ENCODE measurements at regions not wholly inside any gene's neighbourhood (a gene's known extent, or its start where the extent isn't known, plus 50 kb on each side); places are given as distances from the start of the nearest gene placed in this dataset.
"Not testable (repeated sequence)": the region's sequence is repeated elsewhere in the genome, so short reads cannot be mapped to it uniquely, and the experiment has no call there.

DNA sequence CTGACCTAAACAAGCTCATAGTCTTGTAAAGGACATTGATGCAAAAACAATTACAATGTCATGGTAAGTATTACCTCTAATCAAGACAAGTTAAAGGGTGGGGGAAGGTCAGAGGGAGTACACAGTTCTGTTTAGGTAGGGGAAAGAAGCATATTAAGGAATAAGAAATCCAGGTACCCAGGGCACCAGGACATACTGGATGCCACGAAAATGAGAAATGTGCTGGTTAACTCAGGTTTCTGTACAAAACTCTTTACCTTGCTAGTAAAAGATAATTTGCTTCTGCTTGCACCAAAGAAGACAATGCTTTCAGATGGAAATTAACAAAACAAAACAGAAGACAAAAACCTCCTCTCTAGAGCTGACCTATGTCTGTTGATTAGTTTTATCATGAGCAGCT lies 70.7 kb upstream of the MED13 start:
- TF ChIP-seq POLR2A (IDR thresholded peaks at IDR 0.05) = no peak
- TF ChIP-seq, protein P1, sequence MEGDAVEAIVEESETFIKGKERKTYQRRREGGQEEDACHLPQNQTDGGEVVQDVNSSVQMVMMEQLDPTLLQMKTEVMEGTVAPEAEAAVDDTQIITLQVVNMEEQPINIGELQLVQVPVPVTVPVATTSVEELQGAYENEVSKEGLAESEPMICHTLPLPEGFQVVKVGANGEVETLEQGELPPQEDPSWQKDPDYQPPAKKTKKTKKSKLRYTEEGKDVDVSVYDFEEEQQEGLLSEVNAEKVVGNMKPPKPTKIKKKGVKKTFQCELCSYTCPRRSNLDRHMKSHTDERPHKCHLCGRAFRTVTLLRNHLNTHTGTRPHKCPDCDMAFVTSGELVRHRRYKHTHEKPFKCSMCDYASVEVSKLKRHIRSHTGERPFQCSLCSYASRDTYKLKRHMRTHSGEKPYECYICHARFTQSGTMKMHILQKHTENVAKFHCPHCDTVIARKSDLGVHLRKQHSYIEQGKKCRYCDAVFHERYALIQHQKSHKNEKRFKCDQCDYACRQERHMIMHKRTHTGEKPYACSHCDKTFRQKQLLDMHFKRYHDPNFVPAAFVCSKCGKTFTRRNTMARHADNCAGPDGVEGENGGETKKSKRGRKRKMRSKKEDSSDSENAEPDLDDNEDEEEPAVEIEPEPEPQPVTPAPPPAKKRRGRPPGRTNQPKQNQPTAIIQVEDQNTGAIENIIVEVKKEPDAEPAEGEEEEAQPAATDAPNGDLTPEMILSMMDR (IDR thresholded peaks at IDR 0.05) = no peak
- no peak overlapping the region for H3K27ac ChIP-seq
- H3K27me3 ChIP-seq = no peaks in the 10 kb centered on the region
- H3K4me1 ChIP-seq = peaks cover 0 to 11% (median 0%) of the 10 kb centered on the region in 4 donors
- no peaks in the 10 kb centered on the region for H3K36me3 ChIP-seq
- no peak overlapping the region for H3K4me3 ChIP-seq
- H3K9me3 ChIP-seq = no peaks in the 10 kb centered on the region
- DNase-seq = no peak

GRCh38 chr17:62135096-62135495 lies 70.0 kb upstream of the MED13 start:
- not testable (repeated sequence) for DNase-seq, H3K27me3 ChIP-seq, H3K27ac ChIP-seq, H3K36me3 ChIP-seq, H3K4me3 ChIP-seq, H3K9me3 ChIP-seq
- H3K4me1 ChIP-seq = peaks cover 0 to 11% (median 0%) of the 10 kb centered on the region in 4 donors

DNA sequence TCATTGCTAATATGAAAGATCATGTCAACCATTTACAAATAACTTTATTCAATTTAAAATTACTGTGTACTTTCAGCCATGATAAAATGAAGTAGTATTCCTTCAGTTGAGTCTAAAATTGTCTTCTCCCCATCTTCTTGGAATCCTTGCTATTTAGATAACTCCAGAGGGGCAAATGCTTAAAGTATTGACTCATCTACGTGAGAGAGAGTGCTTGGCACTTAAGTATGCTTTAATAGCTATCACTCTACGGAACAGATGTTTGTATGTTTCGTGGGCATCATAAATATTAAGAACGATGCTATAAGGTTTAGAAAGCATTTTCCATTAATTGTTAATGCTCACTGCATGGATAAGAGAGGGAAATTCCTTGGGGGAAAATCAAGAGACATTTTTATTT lies 69.3 kb upstream of the MED13 start:
- H3K27ac ChIP-seq = no peak overlapping the region
- H3K4me3 ChIP-seq = no peak overlapping the region
- TF ChIP-seq, protein P1 (IDR thresholded peaks at IDR 0.05) = no peak
- no peak for TF ChIP-seq POLR2A (IDR thresholded peaks at IDR 0.05)
- no peak for DNase-seq
- H3K36me3 ChIP-seq = no peaks in the 10 kb centered on the region
- H3K4me1 ChIP-seq = peaks cover 0 to 11% (median 0%) of the 10 kb centered on the region in 4 donors
- no peaks in the 10 kb centered on the region for H3K9me3 ChIP-seq
- H3K27me3 ChIP-seq = no peaks in the 10 kb centered on the region

- H3K27me3 ChIP-seq, H3K4me3 ChIP-seq, DNase-seq: not testable (repeated sequence)
Observed at GRCh38 chr17:62131271-62131670, 66.2 kb upstream of the MED13 start.

DNA sequence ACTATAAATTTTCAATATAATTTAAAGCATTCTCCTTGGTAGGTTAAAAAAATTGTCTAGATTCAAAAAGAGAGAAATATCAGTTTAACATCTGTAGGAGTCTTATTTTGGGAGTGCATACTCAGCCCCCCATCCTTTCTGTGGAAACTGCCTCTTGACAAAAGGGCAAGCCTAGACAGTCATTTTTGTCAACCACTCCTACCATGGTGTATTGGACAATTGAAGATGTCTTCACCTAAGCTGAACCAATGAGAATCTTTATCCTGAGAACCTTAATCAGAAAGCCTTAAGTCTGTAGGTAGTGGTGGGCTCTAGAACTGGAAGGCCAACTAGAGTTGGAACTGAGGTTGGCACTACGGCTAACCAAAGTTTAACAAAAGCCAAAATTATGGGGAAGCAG lies 65.7 kb upstream of the MED13 start:
- Histone ChIP-seq H3K27me3 (no peaks in the 10 kb centered on the region), H3K9me3 (no peaks in the 10 kb centered on the region), H3K36me3 (no peaks in the 10 kb centered on the region), H3K27ac (no peak overlapping the region), H3K4me3 (no peak overlapping the region), H3K4me1 (no peaks in the 10 kb centered on the region)
- no peak for TF ChIP-seq POLR2A (IDR thresholded peaks at IDR 0.05)
- TF ChIP-seq, protein P1 (IDR thresholded peaks at IDR 0.05) = no peak
- DNase-seq = no peak

More at GRCh38 chr17:62131271-62131670, 66.2 kb upstream of the MED13 start:
- not testable (repeated sequence) for H3K9me3 ChIP-seq, H3K36me3 ChIP-seq, H3K4me1 ChIP-seq, H3K27ac ChIP-seq

DNA sequence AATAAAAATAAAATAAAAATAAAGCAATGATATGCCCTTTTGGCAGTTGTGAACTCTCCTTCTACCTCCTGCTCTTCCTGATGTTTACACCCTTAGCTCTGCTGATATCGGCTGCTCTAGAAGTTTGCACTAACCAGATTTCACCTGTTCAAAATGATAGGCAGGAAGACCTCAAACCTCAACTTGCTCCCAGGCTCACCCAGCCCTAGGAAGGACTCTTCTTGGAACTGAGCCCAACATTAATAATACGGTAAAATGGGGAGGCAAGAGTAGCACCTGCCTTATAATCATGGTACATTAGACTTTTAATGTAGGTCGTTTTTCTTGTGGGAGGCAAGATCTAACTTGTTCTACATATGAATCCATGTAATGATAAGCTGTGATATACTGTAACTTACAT lies 61.2 kb upstream of the MED13 start:
- Histone ChIP-seq H3K4me1 (no peaks in the 10 kb centered on the region), H3K27ac (no peak overlapping the region), H3K9me3 (no peaks in the 10 kb centered on the region), H3K4me3 (no peak overlapping the region), H3K36me3 (no peaks in the 10 kb centered on the region), H3K27me3 (no peaks in the 10 kb centered on the region)
- TF ChIP-seq, protein P1 (IDR thresholded peaks at IDR 0.05) = no peak
- no peak for TF ChIP-seq POLR2A (IDR thresholded peaks at IDR 0.05)
- no peak for DNase-seq

DNA sequence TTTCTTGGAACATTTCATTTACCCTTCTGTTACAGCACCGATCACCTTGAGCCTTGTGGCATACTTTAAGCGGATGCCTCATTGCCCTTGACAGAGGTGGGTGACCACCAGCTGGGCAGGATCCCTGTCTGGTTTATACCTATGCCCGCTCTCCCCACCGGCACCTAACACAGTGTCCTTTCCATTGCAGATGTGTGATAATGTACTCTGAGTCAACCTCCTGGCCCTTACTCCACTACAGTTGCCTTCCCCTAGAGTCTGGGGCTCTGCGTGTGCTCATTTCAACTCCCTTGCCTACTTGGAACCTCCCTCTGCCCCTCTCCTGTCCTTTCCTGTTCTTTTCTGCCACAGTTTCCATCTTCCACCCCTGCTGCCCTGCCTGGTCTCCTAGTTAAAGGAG lies 60.2 kb upstream of the MED13 start:
- Histone ChIP-seq H3K9me3 (no peaks in the 10 kb centered on the region), H3K4me1 (no peaks in the 10 kb centered on the region), H3K36me3 (no peaks in the 10 kb centered on the region), H3K27me3 (no peaks in the 10 kb centered on the region), H3K27ac (no peak overlapping the region), H3K4me3 (no peak overlapping the region)
- no peak for TF ChIP-seq POLR2A (IDR thresholded peaks at IDR 0.05)
- TF ChIP-seq, protein P1 (IDR thresholded peaks at IDR 0.05) = no peak
- DNase-seq = no peak
